GM12878 (cell line): ENCODE measurements at regions not wholly inside any gene's neighbourhood (a gene's known extent, or its start where the extent isn't known, plus 50 kb on each side); places are given as distances from the start of the nearest gene placed in this dataset.

Source experiments
- NBN ChIP-seq: fragments of 450-650 bp; IDR thresholded peaks from 2 replicates; pipeline ENCODE4 v1.6.1; 2016
- RCOR1 ChIP-seq: conservative IDR thresholded peaks from 2 replicates; pipeline ENCODE4 v1.6.1; 2012; ENCODE audit warnings: low read depth, low read length, improper control_type of control experiment

- no peak for TF ChIP-seq RCOR1
- no peak for TF ChIP-seq NBN
These were observed 90.6 kb downstream of the SKA1 start for GRCh38 chr18:50465211-50466153.
